ENCODE measurements at regions not wholly inside any gene's neighbourhood (a gene's known extent, or its start where the extent isn't known, plus 50 kb on each side); places are given as distances from the start of the nearest gene placed in this dataset.
"Not testable (repeated sequence)": the region's sequence is repeated elsewhere in the genome, so short reads cannot be mapped to it uniquely, and the experiment has no call there.

- Histone ChIP-seq H3K4me3 (ENCODE audit: insufficient read length, low read depth) (no peak overlapping the region), H3K36me3 (ENCODE audit: insufficient read depth, insufficient read length, low read length) (no peaks in the 10 kb centered on the region), H3K27me3 (ENCODE audit: insufficient read depth, insufficient read length) (no peaks in the 10 kb centered on the region), H3K4me1 (ENCODE audit: insufficient read depth, insufficient read length) (no peaks in the 10 kb centered on the region), H3K9ac (ENCODE audit: insufficient read length, low read depth) (no peak overlapping the region), H3K9me3 (ENCODE audit: insufficient read depth, low read length) (no peaks in the 10 kb centered on the region)
- DNase-seq (ENCODE audit: low read depth, low spot score), result no peak
- TF ChIP-seq SUZ12 (IDR thresholded peaks at IDR 0.05; ENCODE audit: extremely low read depth, insufficient read depth, insufficient read length) (no peak), ZNF274 (IDR thresholded peaks at IDR 0.05; ENCODE audit: low read depth, low read length) (no peak), YY1 (IDR thresholded peaks at IDR 0.05; ENCODE audit: insufficient read depth, insufficient read length) (no peak)
These were observed 385.6 kb downstream of the PTPRU start for GRCh38 chr1:29621826-29622435.

- DNase-seq (ENCODE audit: low read depth, low spot score), result no peak
- TF ChIP-seq ZNF274 (IDR thresholded peaks at IDR 0.05; ENCODE audit: low read depth, low read length) (no peak), SUZ12 (IDR thresholded peaks at IDR 0.05; ENCODE audit: extremely low read depth, insufficient read depth, insufficient read length) (no peak), YY1 (IDR thresholded peaks at IDR 0.05; ENCODE audit: insufficient read depth, insufficient read length) (no peak)
These were observed 384.3 kb downstream of the PTPRU start for GRCh38 chr1:29620631-29621030.

GRCh38 chr1:29607236-29607635 is 370.9 kb downstream of the PTPRU start:
- DNase-seq (ENCODE audit: low read depth, low spot score), result no peak
- peaks cover 56% of the 10 kb centered on the region for H3K9me3 ChIP-seq (ENCODE audit: insufficient read depth, low read length)

More at GRCh38 chr1:29620631-29621030, 384.3 kb downstream of the PTPRU start:
- no peaks in the 10 kb centered on the region for H3K9me3 ChIP-seq (ENCODE audit: insufficient read depth, low read length)
- no peak overlapping the region for H3K4me3 ChIP-seq (ENCODE audit: insufficient read length, low read depth)
- no peaks in the 10 kb centered on the region for H3K4me1 ChIP-seq (ENCODE audit: insufficient read depth, insufficient read length)
- H3K27me3 ChIP-seq (ENCODE audit: insufficient read depth, insufficient read length), result no peaks in the 10 kb centered on the region
- no peaks in the 10 kb centered on the region for H3K36me3 ChIP-seq (ENCODE audit: insufficient read depth, insufficient read length, low read length)
- no peak overlapping the region for H3K9ac ChIP-seq (ENCODE audit: insufficient read length, low read depth)

GRCh38 chr1:29604796-29605195 is 368.5 kb downstream of the PTPRU start:
- not testable (repeated sequence) for DNase-seq (ENCODE audit: low read depth, low spot score); H3K27me3 ChIP-seq (ENCODE audit: insufficient read depth, insufficient read length)

More at GRCh38 chr1:29607236-29607635, 370.9 kb downstream of the PTPRU start:
- Histone ChIP-seq H3K9ac (ENCODE audit: insufficient read length, low read depth) (no peak overlapping the region), H3K27me3 (ENCODE audit: insufficient read depth, insufficient read length) (no peaks in the 10 kb centered on the region), H3K4me1 (ENCODE audit: insufficient read depth, insufficient read length) (no peaks in the 10 kb centered on the region), H3K4me3 (ENCODE audit: insufficient read length, low read depth) (no peak overlapping the region), H3K36me3 (ENCODE audit: insufficient read depth, insufficient read length, low read length) (no peaks in the 10 kb centered on the region)
- no peak for TF ChIP-seq YY1 (IDR thresholded peaks at IDR 0.05; ENCODE audit: insufficient read depth, insufficient read length)
- TF ChIP-seq SUZ12 (IDR thresholded peaks at IDR 0.05; ENCODE audit: extremely low read depth, insufficient read depth, insufficient read length), result no peak
- TF ChIP-seq ZNF274 (IDR thresholded peaks at IDR 0.05; ENCODE audit: low read depth, low read length), result no peak

GRCh38 chr1:29603622-29604021 is 367.3 kb downstream of the PTPRU start:
- Histone ChIP-seq H3K9ac (ENCODE audit: insufficient read length, low read depth) (no peak overlapping the region), H3K9me3 (ENCODE audit: insufficient read depth, low read length) (peaks cover 49% of the 10 kb centered on the region), H3K27me3 (ENCODE audit: insufficient read depth, insufficient read length) (no peaks in the 10 kb centered on the region), H3K36me3 (ENCODE audit: insufficient read depth, insufficient read length, low read length) (no peaks in the 10 kb centered on the region), H3K4me3 (ENCODE audit: insufficient read length, low read depth) (no peak overlapping the region), H3K4me1 (ENCODE audit: insufficient read depth, insufficient read length) (no peaks in the 10 kb centered on the region)
- no peak for DNase-seq (ENCODE audit: low read depth, low spot score)
- no peak for TF ChIP-seq SUZ12 (IDR thresholded peaks at IDR 0.05; ENCODE audit: extremely low read depth, insufficient read depth, insufficient read length)
- TF ChIP-seq ZNF274 (IDR thresholded peaks at IDR 0.05; ENCODE audit: low read depth, low read length), result no peak
- TF ChIP-seq YY1 (IDR thresholded peaks at IDR 0.05; ENCODE audit: insufficient read depth, insufficient read length), result no peak

More at GRCh38 chr1:29604796-29605195, 368.5 kb downstream of the PTPRU start:
- H3K9me3 ChIP-seq (ENCODE audit: insufficient read depth, low read length), result peaks cover 61% of the 10 kb centered on the region
- H3K36me3 ChIP-seq (ENCODE audit: insufficient read depth, insufficient read length, low read length); H3K4me3 ChIP-seq (ENCODE audit: insufficient read length, low read depth); H3K9ac ChIP-seq (ENCODE audit: insufficient read length, low read depth); H3K4me1 ChIP-seq (ENCODE audit: insufficient read depth, insufficient read length): not testable (repeated sequence)

- Histone ChIP-seq H3K27me3 (ENCODE audit: insufficient read depth, insufficient read length) (no peaks in the 10 kb centered on the region), H3K4me1 (ENCODE audit: insufficient read depth, insufficient read length) (no peaks in the 10 kb centered on the region), H3K4me3 (ENCODE audit: insufficient read length, low read depth) (no peak overlapping the region), H3K9ac (ENCODE audit: insufficient read length, low read depth) (no peak overlapping the region), H3K9me3 (ENCODE audit: insufficient read depth, low read length) (peaks cover 35% of the 10 kb centered on the region), H3K36me3 (ENCODE audit: insufficient read depth, insufficient read length, low read length) (no peaks in the 10 kb centered on the region)
- TF ChIP-seq ZNF274 (IDR thresholded peaks at IDR 0.05; ENCODE audit: low read depth, low read length), result no peak
- TF ChIP-seq YY1 (IDR thresholded peaks at IDR 0.05; ENCODE audit: insufficient read depth, insufficient read length), result no peak
- no peak for DNase-seq (ENCODE audit: low read depth, low spot score)
These were observed 365.9 kb downstream of the PTPRU start for GRCh38 chr1:29602203-29602602.

- Histone ChIP-seq H3K27me3 (ENCODE audit: insufficient read depth, insufficient read length) (no peaks in the 10 kb centered on the region), H3K4me1 (ENCODE audit: insufficient read depth, insufficient read length) (no peaks in the 10 kb centered on the region), H3K9ac (ENCODE audit: insufficient read length, low read depth) (no peak overlapping the region), H3K9me3 (ENCODE audit: insufficient read depth, low read length) (peaks cover 23% of the 10 kb centered on the region), H3K36me3 (ENCODE audit: insufficient read depth, insufficient read length, low read length) (no peaks in the 10 kb centered on the region), H3K4me3 (ENCODE audit: insufficient read length, low read depth) (no peak overlapping the region)
- DNase-seq (ENCODE audit: low read depth, low spot score), result no peak
- TF ChIP-seq YY1 (IDR thresholded peaks at IDR 0.05; ENCODE audit: insufficient read depth, insufficient read length) (no peak), ZNF274 (IDR thresholded peaks at IDR 0.05; ENCODE audit: low read depth, low read length) (no peak), SUZ12 (IDR thresholded peaks at IDR 0.05; ENCODE audit: extremely low read depth, insufficient read depth, insufficient read length) (no peak)
These were observed 364.7 kb downstream of the PTPRU start for GRCh38 chr1:29601021-29601420.

Measured in NT2/D1 (cell line).